ENCODE measurements at regions not wholly inside any gene's neighbourhood (a gene's known extent, or its start where the extent isn't known, plus 50 kb on each side); places are given as distances from the start of the nearest gene placed in this dataset.
"Not testable (repeated sequence)": the region's sequence is repeated elsewhere in the genome, so short reads cannot be mapped to it uniquely, and the experiment has no call there.

DNA sequence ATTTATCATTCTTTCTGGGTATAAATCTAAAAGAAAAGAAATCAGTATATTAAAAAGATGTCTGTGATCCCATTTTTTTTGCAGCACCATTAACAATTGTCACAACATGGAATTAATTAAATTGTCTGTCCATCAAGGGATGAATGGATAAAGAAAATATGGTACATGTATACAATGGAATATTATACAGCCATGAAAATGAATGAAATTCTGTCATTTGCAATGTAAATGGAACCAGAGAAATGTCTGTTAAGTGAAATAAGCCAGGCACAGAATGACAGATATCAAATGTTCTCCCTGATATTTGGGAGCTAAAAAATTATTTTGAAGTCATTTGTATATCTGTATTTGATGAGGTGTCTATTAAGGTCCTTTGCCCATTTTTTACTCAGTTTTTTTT, 77.1 kb upstream of the NDST4 start:
- H3K27ac ChIP-seq (ENCODE audit: insufficient read depth, low read length), result no peak overlapping the region
- no peaks in the 10 kb centered on the region for H3K36me3 ChIP-seq (ENCODE audit: control insufficient read depth, insufficient read depth, low read length)
- H3K27me3 ChIP-seq (ENCODE audit: control insufficient read depth, insufficient read depth, low read length), result no peaks in the 10 kb centered on the region
- no peak overlapping the region for H3K4me3 ChIP-seq (replicated peaks in 1 of 4; ENCODE audit: control extremely low read depth in 1 of 4, insufficient read depth in 1 of 4, low read depth in 3 of 4, low read length in 4 of 4)
- TF ChIP-seq, protein P1, sequence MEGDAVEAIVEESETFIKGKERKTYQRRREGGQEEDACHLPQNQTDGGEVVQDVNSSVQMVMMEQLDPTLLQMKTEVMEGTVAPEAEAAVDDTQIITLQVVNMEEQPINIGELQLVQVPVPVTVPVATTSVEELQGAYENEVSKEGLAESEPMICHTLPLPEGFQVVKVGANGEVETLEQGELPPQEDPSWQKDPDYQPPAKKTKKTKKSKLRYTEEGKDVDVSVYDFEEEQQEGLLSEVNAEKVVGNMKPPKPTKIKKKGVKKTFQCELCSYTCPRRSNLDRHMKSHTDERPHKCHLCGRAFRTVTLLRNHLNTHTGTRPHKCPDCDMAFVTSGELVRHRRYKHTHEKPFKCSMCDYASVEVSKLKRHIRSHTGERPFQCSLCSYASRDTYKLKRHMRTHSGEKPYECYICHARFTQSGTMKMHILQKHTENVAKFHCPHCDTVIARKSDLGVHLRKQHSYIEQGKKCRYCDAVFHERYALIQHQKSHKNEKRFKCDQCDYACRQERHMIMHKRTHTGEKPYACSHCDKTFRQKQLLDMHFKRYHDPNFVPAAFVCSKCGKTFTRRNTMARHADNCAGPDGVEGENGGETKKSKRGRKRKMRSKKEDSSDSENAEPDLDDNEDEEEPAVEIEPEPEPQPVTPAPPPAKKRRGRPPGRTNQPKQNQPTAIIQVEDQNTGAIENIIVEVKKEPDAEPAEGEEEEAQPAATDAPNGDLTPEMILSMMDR (conservative IDR thresholded peaks at IDR 0.05 in 1 of 2, IDR thresholded peaks at IDR 0.05 in 1 of 2; ENCODE audit: low read depth in 1 of 2, low read length in 2 of 2), result no peak
- no peak for TF ChIP-seq EZH2 (IDR thresholded peaks at IDR 0.05; ENCODE audit: low read length, missing control alignments)
- no peak overlapping the region for H3K9ac ChIP-seq (ENCODE audit: insufficient read depth, low read length)
- H3K4me1 ChIP-seq (ENCODE audit: control insufficient read depth, extremely low read depth, insufficient read depth, low read length), result no peaks in the 10 kb centered on the region
- H4K20me1 ChIP-seq (ENCODE audit: control insufficient read depth, extremely low read depth, insufficient read depth, low read length), result no peaks in the 10 kb centered on the region
- no peaks in the 10 kb centered on the region for H3K79me2 ChIP-seq (ENCODE audit: control insufficient read depth, insufficient read depth, low read length)
- DNase-seq (ENCODE audit: low read depth in 2 of 2), result no peak
- H3K9me3 ChIP-seq (ENCODE audit: control insufficient read depth, insufficient read depth, low read depth, low read length), result no peaks in the 10 kb centered on the region
- H3K4me2 ChIP-seq (ENCODE audit: extremely low read depth, insufficient read depth, low read length), result no peak overlapping the region
- H2AFZ ChIP-seq (ENCODE audit: low read length), result no peak overlapping the region

DNA sequence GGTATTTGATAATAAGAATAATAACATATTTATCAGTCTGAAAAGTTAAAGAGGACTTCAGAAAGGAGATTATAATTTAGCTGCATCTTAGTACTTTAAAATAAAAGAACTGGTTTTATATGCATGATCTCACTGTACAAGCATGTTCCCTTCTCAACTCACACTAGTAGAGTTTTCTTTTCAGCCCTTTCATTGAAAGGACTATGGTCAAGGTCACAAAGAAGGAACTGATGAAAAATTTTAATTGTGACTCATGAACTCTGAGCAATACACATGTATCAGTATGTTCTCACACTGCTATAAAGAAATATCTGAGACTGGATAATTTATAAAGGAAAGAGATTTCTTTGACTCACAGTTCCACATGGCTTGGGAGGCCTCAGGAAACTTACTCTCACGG, 73.7 kb upstream of the NDST4 start:
- Histone ChIP-seq H3K4me2 (ENCODE audit: extremely low read depth, insufficient read depth, low read length) (no peak overlapping the region), H3K4me1 (ENCODE audit: control insufficient read depth, extremely low read depth, insufficient read depth, low read length) (no peaks in the 10 kb centered on the region), H3K9ac (ENCODE audit: insufficient read depth, low read length) (no peak overlapping the region), H2AFZ (ENCODE audit: low read length) (no peak overlapping the region), H3K4me3 (replicated peaks in 1 of 4; ENCODE audit: control extremely low read depth in 1 of 4, insufficient read depth in 1 of 4, low read depth in 3 of 4, low read length in 4 of 4) (no peak overlapping the region), H3K36me3 (ENCODE audit: control insufficient read depth, insufficient read depth, low read length) (no peaks in the 10 kb centered on the region), H4K20me1 (ENCODE audit: control insufficient read depth, extremely low read depth, insufficient read depth, low read length) (no peaks in the 10 kb centered on the region), H3K79me2 (ENCODE audit: control insufficient read depth, insufficient read depth, low read length) (no peaks in the 10 kb centered on the region), H3K27me3 (ENCODE audit: control insufficient read depth, insufficient read depth, low read length) (no peaks in the 10 kb centered on the region), H3K9me3 (ENCODE audit: control insufficient read depth, insufficient read depth, low read depth, low read length) (no peaks in the 10 kb centered on the region), H3K27ac (ENCODE audit: insufficient read depth, low read length) (no peak overlapping the region)
- TF ChIP-seq, protein P1 (conservative IDR thresholded peaks at IDR 0.05 in 1 of 2, IDR thresholded peaks at IDR 0.05 in 1 of 2; ENCODE audit: low read depth in 1 of 2, low read length in 2 of 2), result no peak
- no peak for TF ChIP-seq EZH2 (IDR thresholded peaks at IDR 0.05; ENCODE audit: low read length, missing control alignments)
- peak; percentile 7 to 25 for DNase-seq (ENCODE audit: low read depth in 2 of 2)

DNA sequence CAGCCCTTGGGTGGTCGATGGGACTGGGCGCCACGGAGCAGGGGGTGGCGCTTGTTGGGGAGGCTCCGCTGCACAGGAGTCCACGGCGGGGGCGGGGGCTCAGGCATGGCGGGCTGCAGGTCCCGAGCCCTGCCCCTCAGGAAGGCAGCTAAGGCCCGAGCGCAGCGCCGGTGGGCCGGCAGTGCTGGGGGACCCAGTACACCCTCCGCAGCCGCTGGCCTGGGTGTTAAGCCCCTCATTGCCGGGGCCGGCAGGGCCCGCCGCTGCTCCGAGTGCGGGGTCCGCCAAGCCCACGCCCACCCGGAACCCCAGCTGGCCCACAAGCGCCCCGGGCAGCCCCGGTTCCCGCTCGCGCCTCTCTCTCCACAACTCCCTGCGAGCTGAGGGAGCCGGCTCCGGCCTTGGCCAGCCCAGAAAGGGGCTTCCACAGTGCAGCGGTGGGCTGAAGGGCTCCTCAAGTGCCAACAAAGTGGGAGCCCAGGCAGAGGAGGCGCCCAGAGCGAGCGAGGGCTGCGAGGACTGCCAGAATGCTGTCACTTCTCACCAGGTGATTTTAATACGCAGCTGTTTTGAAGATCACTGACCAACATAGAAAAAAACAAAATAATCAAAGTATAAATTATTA, 66.1 kb upstream of the NDST4 start:
- H3K27me3 ChIP-seq (ENCODE audit: control insufficient read depth, insufficient read depth, low read length); H3K4me1 ChIP-seq (ENCODE audit: control insufficient read depth, extremely low read depth, insufficient read depth, low read length); DNase-seq (ENCODE audit: low read depth in 2 of 2); H3K9me3 ChIP-seq (ENCODE audit: control insufficient read depth, insufficient read depth, low read depth, low read length); H3K9ac ChIP-seq (ENCODE audit: insufficient read depth, low read length); H3K36me3 ChIP-seq (ENCODE audit: control insufficient read depth, insufficient read depth, low read length); H3K27ac ChIP-seq (ENCODE audit: insufficient read depth, low read length); H4K20me1 ChIP-seq (ENCODE audit: control insufficient read depth, extremely low read depth, insufficient read depth, low read length); H2AFZ ChIP-seq (ENCODE audit: low read length); H3K79me2 ChIP-seq (ENCODE audit: control insufficient read depth, insufficient read depth, low read length); H3K4me3 ChIP-seq (replicated peaks in 1 of 4; ENCODE audit: control extremely low read depth in 1 of 4, insufficient read depth in 1 of 4, low read depth in 3 of 4, low read length in 4 of 4); H3K4me2 ChIP-seq (ENCODE audit: extremely low read depth, insufficient read depth, low read length): not testable (repeated sequence)

DNA sequence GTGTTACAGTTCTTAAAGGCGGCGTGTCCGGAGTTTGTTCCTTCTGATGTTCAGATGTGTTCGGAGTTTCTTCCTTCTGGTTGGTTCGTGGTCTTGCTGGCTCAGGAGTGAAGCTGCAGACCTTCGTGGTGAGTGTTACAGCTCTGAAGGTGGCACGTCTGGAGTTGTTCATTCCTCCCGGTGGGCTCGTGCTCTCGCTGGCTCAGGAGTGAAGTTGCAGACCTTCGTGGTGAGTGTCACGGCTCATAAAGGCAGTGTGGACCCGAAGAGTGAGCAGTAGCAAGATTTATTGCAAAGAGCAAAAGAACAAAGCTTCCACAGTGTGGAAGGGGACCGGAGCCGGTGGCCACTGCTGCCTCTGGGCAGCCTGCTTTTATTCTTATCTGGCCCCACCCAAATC, 65.3 kb upstream of the NDST4 start:
- not testable (repeated sequence) for H3K79me2 ChIP-seq (ENCODE audit: control insufficient read depth, insufficient read depth, low read length); H3K27ac ChIP-seq (ENCODE audit: insufficient read depth, low read length); DNase-seq (ENCODE audit: low read depth in 2 of 2); H3K4me3 ChIP-seq (replicated peaks in 1 of 4; ENCODE audit: control extremely low read depth in 1 of 4, insufficient read depth in 1 of 4, low read depth in 3 of 4, low read length in 4 of 4); H3K36me3 ChIP-seq (ENCODE audit: control insufficient read depth, insufficient read depth, low read length); H3K9ac ChIP-seq (ENCODE audit: insufficient read depth, low read length); H3K9me3 ChIP-seq (ENCODE audit: control insufficient read depth, insufficient read depth, low read depth, low read length); H3K4me2 ChIP-seq (ENCODE audit: extremely low read depth, insufficient read depth, low read length); H4K20me1 ChIP-seq (ENCODE audit: control insufficient read depth, extremely low read depth, insufficient read depth, low read length); H2AFZ ChIP-seq (ENCODE audit: low read length); H3K27me3 ChIP-seq (ENCODE audit: control insufficient read depth, insufficient read depth, low read length); H3K4me1 ChIP-seq (ENCODE audit: control insufficient read depth, extremely low read depth, insufficient read depth, low read length)
